ENCODE measurements at regions not wholly inside any gene's neighbourhood (a gene's known extent, or its start where the extent isn't known, plus 50 kb on each side); places are given as distances from the start of the nearest gene placed in this dataset.
"Not testable (repeated sequence)": the region's sequence is repeated elsewhere in the genome, so short reads cannot be mapped to it uniquely, and the experiment has no call there.

- DNase-seq, result no peak
Observed at GRCh38 chr7:86190351-86190750, 453.4 kb upstream of the GRM3 start.

- no peak for DNase-seq
Observed at GRCh38 chr7:86181474-86181873, 462.2 kb upstream of the GRM3 start.

- DNase-seq, result no peak
Observed at GRCh38 chr7:86164827-86165226, 478.9 kb upstream of the GRM3 start.

DNA sequence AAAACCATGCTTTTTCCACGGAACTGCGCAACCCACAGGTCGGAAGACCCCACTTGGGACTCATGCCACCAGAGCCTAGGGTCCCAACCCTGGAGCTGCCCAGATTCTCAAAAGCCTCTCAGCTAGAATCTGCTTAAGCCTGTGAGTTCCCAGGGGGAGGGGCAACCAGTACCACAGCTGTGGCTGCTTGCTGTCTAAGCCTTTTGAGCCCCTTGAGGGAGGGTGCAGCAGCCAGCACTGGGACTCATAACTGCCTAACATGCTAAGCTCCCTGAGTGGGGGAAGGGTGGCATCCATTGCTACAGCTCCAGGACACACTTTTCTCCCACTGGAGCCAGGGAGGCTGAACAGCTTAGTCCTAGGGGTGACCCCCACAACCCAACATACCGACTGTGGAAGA lies 485.6 kb upstream of the GRM3 start:
- DNase-seq, result no peak

- DNase-seq, result no peak
Observed at GRCh38 chr7:86155623-86156022, 488.1 kb upstream of the GRM3 start.

DNA sequence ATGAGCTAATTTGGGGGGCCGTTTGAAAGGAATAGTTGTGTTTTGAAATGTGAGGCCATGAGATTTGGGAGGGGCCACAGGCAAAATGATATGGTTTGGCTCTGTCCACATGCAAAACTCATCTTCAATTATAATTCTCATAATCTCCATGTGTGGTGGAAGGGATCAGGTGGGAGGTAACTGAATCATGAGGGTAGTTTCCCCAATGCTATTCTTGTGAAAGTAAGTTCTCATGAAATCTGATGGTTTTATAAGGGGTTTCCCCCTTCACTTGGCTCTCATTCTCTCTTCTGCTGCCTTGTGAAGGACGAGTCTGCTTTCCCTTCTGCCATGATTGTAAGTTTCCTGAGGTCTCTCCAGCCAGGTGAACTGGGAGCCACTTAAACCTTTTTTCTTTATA lies 490.8 kb upstream of the GRM3 start:
- no peak for DNase-seq

DNA sequence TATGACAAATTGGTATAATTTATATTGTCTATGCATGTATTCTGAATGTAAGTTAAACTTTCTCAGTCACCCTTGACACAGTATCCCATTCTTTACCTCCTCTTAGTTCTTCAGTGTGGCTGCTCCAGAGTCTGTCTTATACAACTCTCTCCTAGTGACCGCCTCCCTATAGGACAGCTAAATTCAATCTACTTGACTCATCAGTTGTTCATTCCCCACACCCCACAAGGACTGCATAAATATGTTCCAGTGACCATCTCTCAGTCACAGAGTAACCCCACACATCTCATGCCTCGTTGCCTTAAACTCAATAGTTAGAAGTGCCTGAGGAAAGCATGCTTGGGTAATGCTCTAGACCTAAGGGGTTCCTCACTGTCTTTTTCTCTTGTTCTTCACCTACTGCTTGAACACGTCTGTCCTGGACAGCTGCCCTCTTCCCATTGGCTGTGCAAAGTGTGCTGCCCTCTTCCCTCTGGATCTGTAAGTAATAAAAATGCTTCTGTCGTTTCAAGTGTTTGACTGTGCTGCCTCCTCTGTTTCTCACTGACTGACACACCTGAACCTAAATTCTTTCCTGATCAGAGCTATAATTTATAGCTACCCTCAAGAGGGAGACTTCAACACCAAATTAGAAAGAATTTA lies 494.6 kb upstream of the GRM3 start:
- no peak for DNase-seq

DNA sequence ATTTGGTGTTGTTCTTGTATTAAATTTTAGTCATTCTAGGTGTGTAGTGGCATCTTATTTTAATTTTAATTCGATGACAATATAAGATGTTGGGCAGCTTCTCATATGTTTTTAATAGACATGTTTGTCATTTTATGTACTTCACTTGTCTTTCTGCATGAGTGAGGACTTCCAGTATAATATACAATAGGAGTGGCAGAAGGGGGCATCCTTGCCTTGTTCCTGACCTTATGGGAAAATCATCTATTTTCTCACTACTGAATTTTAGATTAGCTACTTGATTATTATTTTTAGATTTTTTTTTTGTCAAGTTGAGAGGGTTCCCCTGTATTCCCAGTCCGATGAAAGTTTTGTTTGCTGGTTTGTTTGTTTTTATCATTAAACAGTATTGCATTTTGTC lies 495.2 kb upstream of the GRM3 start:
- no peak for DNase-seq

DNA sequence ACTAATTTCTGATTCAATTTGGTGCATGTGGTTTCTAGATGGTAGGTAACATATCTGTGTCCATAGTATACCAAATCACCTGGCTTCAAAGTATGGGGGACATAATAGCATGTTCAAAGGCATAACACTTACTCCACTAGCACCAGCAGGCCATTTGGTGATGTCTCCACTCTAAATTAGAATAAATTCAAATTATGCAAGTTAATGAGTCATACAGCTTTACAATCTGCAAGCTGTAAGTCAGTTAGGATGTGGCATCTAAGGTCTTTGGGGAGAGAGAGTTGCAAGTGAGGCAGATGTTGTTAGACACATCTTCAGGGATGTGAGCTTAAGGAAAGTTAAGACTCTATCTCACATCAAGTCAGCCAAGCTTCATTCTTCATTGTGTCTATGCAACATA lies 506.4 kb upstream of the GRM3 start:
- DNase-seq, result no peak

GRCh38 chr7:86130268-86130667 lies 513.4 kb upstream of the GRM3 start:
- DNase-seq, result no peak

DNA sequence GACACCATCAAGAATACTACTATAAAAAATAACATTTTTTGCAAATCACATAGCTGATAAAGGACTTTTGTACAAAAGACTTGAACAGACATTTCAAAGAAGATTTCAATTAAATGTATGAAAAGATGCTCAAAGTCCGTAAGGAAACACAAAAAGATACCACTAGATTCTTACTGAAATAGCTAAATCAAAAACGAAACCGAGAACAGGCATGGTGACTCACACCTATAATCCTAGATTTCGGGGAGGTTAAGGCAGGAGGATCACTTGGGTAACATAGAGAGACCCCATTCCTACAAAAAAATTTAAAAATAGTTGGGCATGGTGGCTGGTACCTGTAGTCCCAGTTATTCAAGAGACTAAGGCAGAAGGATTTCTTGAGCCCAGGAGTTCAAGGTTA lies 520.2 kb upstream of the GRM3 start:
- no peak for DNase-seq

DNA sequence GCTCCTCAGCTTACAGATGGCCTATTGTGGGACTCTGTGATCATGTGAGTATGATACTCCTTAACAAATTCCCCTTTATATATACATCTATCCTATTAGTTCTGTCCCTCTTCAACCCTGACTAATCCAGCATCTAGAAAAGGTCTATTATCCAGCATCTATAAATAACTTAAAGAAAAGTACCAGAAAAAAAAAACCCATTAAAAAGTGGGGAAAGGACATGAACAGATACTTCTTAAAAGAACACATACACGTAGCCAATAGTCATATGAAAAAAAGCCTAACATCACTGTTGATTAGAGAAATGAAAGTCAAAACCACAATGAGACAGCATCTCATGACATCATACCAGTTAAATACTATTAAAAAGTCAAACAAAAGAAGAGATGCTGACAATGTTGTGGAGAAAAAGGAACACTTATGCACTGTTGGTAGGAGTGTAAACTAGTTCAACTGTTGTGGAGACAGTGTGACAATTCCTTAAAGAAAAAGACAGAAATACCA lies 549.5 kb upstream of the GRM3 start:
- no peak for DNase-seq

- DNase-seq, result no peak
Observed at GRCh38 chr7:86091369-86091768, 552.3 kb upstream of the GRM3 start.

- DNase-seq, result no peak
Observed at GRCh38 chr7:86089455-86089854, 554.3 kb upstream of the GRM3 start.

DNA sequence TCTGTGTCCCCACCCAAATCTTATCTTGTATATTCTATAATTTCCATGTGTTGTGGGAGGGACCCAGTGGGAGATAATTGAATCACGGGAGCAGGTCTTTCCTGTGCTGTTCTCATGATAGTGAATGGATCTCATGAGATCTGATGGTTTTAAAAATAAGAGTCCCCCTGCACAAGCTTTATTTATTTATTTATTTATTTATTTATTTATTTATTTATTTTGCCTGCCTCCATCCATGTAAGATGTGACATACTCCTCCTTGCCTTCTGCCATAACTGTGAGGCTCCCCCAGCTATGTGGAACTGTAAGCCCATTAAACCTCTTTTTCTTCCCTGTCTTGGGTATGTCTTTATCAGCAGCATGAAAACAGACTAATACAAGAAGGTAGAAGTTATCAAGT lies 579.1 kb upstream of the GRM3 start:
- DNase-seq, result not testable (repeated sequence)

GRCh38 chr7:86058649-86059048 lies 585.1 kb upstream of the GRM3 start:
- DNase-seq, result no peak

GRCh38 chr7:86050918-86051317 lies 592.8 kb upstream of the GRM3 start:
- no peak for DNase-seq

- no peak for DNase-seq
Observed at GRCh38 chr7:86049910-86050309, 593.8 kb upstream of the GRM3 start.

DNA sequence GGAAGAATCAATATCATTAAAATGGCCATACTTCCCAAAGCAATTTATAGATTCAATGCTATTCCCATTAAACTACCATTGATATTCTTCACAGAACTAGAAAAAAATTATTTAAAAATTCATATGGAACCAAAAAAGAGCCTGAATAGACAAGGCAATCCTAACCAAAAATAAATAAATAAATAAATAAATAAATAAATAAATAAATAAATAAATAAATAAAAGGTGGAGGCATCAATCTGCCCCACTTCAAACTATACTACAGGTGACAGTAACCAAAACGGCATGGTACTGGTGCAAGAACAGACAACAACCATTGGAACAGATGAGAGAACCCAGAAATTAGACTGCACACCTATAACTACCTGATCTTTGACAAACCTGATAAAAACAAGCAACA lies 598.5 kb upstream of the GRM3 start:
- DNase-seq, result not testable (repeated sequence)

DNA sequence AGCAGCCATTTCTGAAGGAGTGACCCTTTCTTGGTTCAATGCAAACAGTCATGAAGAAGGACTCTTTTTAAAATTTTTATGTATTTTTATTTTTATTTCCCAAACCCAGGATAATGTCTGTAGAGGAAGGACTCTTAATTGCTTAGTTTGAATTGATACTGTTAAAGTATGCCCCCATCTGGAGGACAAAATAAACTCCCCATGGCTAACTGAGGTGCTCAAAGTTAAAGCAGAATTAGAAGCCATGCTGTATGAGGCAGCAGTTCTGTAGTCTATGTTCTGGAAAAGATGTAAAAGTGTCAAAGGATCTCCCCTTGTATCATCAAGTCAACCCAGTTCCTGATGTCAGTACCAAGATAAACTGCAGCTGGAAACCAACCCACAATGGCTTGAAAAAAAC lies 617.9 kb upstream of the GRM3 start:
- DNase-seq, result no peak

GRCh38 chr7:86013662-86014061 lies 630.0 kb upstream of the GRM3 start:
- DNase-seq, result no peak

GRCh38 chr7:86012971-86013370 lies 630.7 kb upstream of the GRM3 start:
- DNase-seq, result no peak

- no peak for DNase-seq
Observed at GRCh38 chr7:86008898-86009297, 634.8 kb upstream of the GRM3 start.

DNA sequence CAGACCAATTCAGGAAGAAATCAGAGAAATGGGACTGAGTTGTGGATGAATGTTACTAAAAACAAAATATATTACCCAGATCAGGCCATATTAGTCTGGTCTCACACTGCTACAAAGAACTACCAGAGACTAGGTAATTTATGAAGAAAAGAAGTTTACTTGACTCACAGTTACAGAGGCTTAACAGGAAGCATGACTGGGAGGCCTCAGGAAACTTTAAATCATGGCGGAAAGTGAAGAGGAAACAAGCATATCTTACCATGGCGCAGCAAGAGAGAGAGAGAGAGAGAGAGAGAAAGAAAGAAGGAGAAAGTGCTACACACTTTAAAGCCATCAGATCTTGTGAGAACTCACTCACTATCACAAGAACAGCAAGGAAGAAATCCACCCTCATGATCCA lies 636.8 kb upstream of the GRM3 start:
- DNase-seq, result no peak

DNA sequence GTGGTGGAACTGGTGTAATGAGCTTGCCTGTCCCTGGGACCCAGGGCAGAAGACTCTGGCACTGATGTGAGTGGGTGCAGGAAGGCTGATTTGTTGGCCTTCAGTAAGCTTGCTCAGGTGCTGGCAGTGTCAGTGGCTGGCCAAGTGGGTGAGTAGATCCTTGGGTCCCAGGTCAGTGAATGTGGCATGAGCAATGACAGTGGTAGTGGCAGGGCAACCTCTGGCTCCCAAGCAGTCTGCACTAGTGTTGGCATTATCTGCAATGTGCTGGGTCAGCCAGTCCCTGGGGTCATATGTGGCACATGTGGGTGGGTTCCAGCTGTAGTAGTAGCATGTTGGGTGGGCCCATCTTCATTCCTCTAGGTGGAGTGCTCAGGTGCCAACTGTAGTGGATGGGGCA lies 640.9 kb upstream of the GRM3 start:
- no peak for DNase-seq

DNA sequence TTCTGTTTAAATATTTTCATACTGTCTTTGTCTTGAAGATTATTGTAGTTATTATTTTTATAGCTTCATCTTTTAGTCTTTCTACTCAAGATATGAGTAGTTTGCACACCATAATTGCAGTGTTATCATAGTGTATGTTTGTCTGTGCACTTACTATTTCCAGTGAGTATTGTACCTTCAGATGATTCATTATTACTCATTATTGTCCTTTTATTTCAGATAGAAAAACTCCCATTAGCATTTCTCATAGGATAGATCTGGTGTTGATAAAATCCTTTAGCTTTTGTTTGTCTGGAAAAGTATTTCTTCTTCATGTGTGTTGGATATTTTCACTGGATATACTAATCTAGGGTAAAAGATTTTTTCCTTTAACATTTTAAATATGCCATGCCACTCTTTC lies 646.2 kb upstream of the GRM3 start:
- DNase-seq, result no peak
